ENCODE measurements at regions not wholly inside any gene's neighbourhood (a gene's known extent, or its start where the extent isn't known, plus 50 kb on each side); places are given as distances from the start of the nearest gene placed in this dataset.
A peak's percentile ranks its signal among the peaks of the same experiment; 100 is the strongest.

DNA sequence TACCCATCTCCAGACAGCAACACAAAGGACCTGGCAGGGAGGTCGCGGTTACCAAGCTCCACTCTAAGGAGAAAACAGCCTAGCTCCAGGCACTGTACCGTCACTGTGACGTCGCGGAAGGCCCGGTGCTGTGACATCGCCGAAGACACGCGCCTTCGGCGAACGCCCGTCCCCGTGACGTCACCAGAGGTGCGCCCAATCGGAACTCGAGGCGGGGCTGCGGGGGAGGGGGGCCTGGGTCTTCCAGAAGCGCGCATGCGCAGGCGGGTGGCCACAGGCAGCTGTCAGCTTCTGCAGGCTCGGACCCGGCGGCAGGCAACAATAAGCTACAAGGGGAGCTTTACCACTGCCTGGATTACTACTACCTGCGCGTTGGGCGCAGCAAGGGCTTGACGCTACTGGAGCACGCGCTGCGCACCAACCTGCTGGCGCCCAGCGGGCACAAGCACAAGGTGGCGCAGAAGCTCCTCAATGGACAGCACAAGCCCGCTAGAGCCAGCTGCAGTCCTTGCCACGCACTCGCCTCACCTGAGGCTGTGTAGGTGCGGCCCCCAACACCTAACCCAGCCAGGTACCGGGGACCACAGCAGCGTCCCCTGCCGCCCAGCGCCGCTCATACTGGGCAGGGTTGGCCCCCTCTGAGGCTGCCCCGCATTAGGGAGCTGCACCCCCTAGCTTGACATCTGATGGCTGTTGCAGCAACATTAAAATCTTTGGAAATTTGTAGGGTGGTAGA lies 208.4 kb downstream of the TPST1 start:
- TF ChIP-seq, protein P1, sequence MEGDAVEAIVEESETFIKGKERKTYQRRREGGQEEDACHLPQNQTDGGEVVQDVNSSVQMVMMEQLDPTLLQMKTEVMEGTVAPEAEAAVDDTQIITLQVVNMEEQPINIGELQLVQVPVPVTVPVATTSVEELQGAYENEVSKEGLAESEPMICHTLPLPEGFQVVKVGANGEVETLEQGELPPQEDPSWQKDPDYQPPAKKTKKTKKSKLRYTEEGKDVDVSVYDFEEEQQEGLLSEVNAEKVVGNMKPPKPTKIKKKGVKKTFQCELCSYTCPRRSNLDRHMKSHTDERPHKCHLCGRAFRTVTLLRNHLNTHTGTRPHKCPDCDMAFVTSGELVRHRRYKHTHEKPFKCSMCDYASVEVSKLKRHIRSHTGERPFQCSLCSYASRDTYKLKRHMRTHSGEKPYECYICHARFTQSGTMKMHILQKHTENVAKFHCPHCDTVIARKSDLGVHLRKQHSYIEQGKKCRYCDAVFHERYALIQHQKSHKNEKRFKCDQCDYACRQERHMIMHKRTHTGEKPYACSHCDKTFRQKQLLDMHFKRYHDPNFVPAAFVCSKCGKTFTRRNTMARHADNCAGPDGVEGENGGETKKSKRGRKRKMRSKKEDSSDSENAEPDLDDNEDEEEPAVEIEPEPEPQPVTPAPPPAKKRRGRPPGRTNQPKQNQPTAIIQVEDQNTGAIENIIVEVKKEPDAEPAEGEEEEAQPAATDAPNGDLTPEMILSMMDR (conservative IDR thresholded peaks at IDR 0.05; ENCODE audit: low read depth, low read length), result 0 out of 2 replicates have a peak, but pooled peaks have one; percentile 22
- TF ChIP-seq EZH2 (IDR thresholded peaks at IDR 0.05; ENCODE audit: borderline replicate concordance, low read depth, low read length, poor library complexity, severe bottlenecking), result no peak

Measured in A673 (cell line).